GM10266 (cell line): ENCODE measurements at regions not wholly inside any gene's neighbourhood (a gene's known extent, or its start where the extent isn't known, plus 50 kb on each side); places are given as distances from the start of the nearest gene placed in this dataset.

ENCODE experiments used
- DNase-seq: peaks from one replicate; pipeline ENCODE4 v3.0.0; 2012; ENCODE audit errors: extremely low spot score
- CTCF ChIP-seq: IDR thresholded peaks from 2 replicates; pipeline ENCODE4 v1.5.1; 2012; ENCODE audit warnings: mild to moderate bottlenecking, low read depth; ENCODE audit not compliant: control insufficient read depth, insufficient read depth; ENCODE audit errors: missing control alignments

GRCh38 chr2:78940998-78941397 is 84.5 kb upstream of the REG3G start:
- TF ChIP-seq CTCF: no peak
- no peak for DNase-seq

- no peak for TF ChIP-seq CTCF
- no peak for DNase-seq
Observed at GRCh38 chr2:78941751-78942150, 83.8 kb upstream of the REG3G start.

- no peak for DNase-seq
Observed at GRCh38 chr2:78963881-78964280, 61.6 kb upstream of the REG3G start.

GRCh38 chr2:78967294-78967693 is 58.2 kb upstream of the REG3G start:
- DNase-seq: no peak
- TF ChIP-seq CTCF: no peak

More at GRCh38 chr2:78963881-78964280, 61.6 kb upstream of the REG3G start:
- no peak for TF ChIP-seq CTCF

- TF ChIP-seq CTCF: no peak
- DNase-seq: no peak
Observed at GRCh38 chr2:78973630-78974029, 51.9 kb upstream of the REG3G start.
